Sigmoid colon (tissue), 4 donors: ENCODE measurements at regions not wholly inside any gene's neighbourhood (a gene's known extent, or its start where the extent isn't known, plus 50 kb on each side); places are given as distances from the start of the nearest gene placed in this dataset.

ENCODE experiments used
- CTCF ChIP-seq, 4 experiments: fragments of 450-650 bp in 3 of 4; fragments of 200-600 bp in 1 of 4; IDR thresholded peaks; one replicate each; pipeline ENCODE4 v1.5.1; 2016 to 2019; ENCODE audit warnings: antibody characterized with exemption in 4 of 4, mild to moderate bottlenecking in 3 of 4, moderate library complexity in 2 of 4
- POLR2A ChIP-seq, 2 donors: fragments of 450-650 bp; IDR thresholded peaks; one replicate each; pipeline ENCODE4 v1.6.1; 2016; ENCODE audit warnings: antibody characterized with exemption in 2 of 2, mild to moderate bottlenecking in 2 of 2, moderate library complexity in 2 of 2
- POLR2AphosphoS5 ChIP-seq, 4 donors: sonication (generic); formaldehyde crosslinking; IDR thresholded peaks; one replicate each; pipeline ENCODE4 v1.6.1; 2017; ENCODE audit warnings: antibody characterized with exemption in 4 of 4

GRCh38 chr2:124996406-124996805, 971.3 kb downstream of the CNTNAP5 start:
- TF ChIP-seq POLR2AphosphoS5 (IDR thresholded peaks at IDR 0.05), result no peak
- no peak for TF ChIP-seq CTCF (IDR thresholded peaks at IDR 0.05)
- no peak for TF ChIP-seq POLR2A (IDR thresholded peaks at IDR 0.05)
